NK-92 treated with Interleukin-12 subunit alpha and Interleukin-12 subunit beta, amount 100 ng/mL, for 24 hours (cell line): ENCODE measurements at regions not wholly inside any gene's neighbourhood (a gene's known extent, or its start where the extent isn't known, plus 50 kb on each side); places are given as distances from the start of the nearest gene placed in this dataset.

Source experiments
- DNase-seq: peaks from one replicate; lab custom pipeline; 2025; lab: John Stamatoyannopoulos, UW

DNA sequence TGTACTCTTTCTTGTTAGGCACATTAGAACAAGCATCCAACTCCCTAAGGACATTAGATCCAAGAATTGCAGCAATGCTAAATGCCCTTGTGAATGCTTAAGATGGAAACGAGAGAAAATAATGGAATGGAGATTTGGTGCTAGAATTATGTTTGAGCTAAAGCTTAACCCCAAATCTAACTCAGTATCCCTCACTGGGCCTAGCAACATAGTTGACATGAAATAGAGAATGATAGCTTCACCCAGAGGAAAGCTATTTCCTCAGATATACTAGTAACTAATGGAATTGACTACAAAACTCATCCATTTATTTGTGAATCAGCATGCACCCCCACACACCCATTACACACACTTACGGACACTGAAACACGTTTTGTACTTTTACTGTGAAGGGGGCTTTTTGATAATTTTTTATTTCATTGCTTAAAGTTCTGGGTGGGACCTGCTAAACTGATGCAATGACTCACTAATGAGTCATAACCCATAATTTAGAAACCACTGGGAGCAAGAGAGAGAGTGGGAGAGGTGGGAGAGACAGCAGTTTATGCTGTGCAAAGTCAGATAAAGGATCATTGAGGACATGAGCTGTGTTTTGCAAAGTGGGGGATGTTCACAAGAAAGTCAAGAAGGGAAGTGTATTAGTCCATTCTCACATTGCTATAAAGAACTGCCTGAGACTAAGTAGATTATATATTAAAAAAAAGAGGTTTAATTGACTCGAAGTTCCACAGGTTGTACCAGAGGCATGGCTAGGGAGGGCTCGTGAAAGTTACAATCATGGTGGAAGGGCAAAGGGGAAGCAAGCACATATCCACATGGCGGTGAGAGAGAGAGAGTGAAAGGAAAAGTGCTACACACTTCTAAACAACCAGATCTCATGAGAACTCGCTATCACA lies 382.7 kb downstream of the SFMBT2 start:
- no peak for DNase-seq

GRCh38 chr10:7027237-7027912 lies 383.5 kb downstream of the SFMBT2 start:
- no peak for DNase-seq

GRCh38 chr10:7026818-7027217 lies 384.0 kb downstream of the SFMBT2 start:
- DNase-seq, result no peak

GRCh38 chr10:7025296-7025695 lies 385.5 kb downstream of the SFMBT2 start:
- no peak for DNase-seq

- no peak for DNase-seq
Measured at GRCh38 chr10:7015457-7015856, 395.4 kb downstream of the SFMBT2 start.

DNA sequence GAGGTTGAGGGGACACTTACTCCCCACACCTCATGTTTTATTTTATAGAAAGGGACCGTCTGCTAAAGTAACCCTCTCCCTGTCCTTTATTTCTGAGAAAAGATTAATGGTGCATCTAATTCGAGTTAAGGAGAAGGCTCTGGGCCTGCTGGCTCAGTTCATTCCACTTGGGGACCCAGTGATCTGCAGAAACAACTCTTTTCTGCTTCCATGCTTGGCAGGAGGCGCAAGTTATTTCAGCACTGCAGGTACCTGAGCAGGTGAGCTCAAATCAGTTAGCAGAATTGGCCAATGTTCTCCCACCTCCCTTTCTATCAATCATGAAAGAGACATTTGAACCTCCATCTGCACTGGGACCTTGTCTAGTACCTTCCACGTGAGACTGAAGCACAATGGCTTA lies 396.1 kb downstream of the SFMBT2 start:
- DNase-seq, result no peak

DNA sequence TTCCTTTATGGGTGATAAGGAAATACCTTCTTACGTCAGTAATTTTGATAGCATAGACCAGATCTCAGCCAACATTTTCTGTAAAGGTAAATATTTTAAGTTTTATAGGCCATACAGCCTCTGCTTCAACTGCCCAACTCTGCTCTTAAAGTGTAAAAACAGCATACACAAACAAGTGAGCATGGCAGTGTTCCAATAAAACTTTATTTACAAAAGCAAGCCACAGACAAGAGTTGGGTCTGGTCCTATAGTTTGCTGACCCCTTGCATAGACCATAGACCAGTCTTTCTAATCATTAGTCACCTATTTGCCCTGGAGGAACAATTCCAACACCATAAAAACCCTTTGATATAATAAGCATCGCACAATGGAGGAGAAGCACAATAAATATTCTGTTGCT lies 398.8 kb downstream of the SFMBT2 start:
- no peak for DNase-seq

- no peak for DNase-seq
Measured at GRCh38 chr10:7008645-7009044, 402.2 kb downstream of the SFMBT2 start.

GRCh38 chr10:7007600-7008190 lies 403.1 kb downstream of the SFMBT2 start:
- no peak for DNase-seq

DNA sequence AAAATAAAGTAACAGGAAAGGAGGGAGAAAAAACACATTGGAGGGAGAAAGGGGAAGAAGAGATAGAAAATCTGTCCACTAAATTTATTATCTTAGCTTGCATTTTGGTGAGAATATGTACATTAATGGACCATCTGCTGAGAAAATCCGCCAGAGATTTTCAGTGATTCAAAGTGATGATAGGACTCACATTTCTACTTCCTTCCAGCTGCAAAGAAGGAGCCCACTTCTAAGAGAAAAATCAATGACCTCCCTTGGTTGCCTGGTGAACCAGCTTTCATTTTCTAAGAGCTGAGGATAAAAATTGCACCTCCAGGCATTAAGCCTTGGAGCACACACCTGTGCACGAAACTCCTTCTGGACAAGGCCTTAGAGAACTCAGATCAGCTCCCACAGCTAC lies 404.3 kb downstream of the SFMBT2 start:
- DNase-seq, result no peak

DNA sequence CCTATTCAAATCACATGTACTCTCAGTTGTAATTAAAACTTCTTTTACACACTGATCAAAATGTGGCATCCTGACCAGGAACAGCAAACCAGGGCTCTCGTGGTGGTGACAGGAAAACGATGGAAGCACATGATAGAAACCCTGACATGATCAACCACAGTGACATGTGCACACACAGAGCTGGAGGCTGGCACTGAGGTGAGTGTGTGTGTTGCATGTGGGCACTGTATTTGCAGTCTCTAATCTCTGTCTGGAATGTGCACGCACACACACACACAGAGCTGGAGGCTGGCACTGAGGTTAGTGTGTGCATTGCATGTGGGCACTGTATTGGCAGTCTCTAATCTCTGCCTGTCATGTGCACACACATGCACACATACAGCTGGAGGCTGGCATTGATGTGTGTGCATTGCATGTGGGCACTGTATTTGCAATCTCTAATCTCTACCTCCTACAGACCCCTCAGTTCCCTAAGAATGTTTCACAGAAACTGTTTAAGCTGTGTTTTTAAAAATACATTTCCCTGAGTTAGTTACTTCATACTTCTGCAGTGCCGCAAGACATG lies 406.9 kb downstream of the SFMBT2 start:
- DNase-seq, result no peak

DNA sequence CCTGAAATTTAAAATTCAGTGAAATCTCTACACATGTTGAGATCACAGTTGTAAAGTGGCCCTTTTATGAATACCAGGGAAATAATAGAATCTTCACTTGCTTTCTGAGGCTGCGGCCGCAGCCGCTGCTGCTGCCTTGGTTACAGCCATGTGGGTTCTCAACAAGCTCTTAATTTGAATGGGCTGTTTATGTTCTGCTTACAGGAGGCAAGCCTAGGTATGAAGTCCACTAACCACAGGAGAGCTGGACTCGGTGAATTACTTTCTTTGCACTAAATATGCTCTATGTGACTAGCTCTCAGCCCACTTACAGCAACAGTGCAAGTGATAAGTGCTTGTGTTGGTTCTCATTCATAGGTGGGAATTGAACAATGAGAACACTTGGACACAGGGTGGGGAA lies 410.8 kb downstream of the SFMBT2 start:
- DNase-seq, result no peak

- DNase-seq, result no peak
Measured at GRCh38 chr10:6999232-6999925, 411.5 kb downstream of the SFMBT2 start.

GRCh38 chr10:6997509-6997908 lies 413.3 kb downstream of the SFMBT2 start:
- no peak for DNase-seq

DNA sequence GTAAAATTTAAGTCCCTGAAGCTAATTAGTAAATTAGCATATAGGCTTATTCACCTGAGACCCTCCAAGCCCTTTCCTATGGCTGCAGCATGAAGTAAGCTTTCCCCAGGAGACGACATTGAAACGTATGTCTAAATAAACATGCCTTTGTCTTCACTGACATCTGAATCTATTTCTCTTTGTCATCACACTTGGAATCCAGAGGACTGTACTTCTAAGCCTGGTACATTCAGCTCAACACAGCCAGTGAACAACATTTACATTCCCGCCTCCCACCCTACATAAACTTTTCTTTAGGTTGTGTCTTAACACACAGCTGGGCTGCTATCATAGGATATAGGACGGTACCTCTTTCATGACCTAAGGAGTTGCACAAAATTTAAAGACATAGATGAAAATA lies 414.4 kb downstream of the SFMBT2 start:
- no peak for DNase-seq

DNA sequence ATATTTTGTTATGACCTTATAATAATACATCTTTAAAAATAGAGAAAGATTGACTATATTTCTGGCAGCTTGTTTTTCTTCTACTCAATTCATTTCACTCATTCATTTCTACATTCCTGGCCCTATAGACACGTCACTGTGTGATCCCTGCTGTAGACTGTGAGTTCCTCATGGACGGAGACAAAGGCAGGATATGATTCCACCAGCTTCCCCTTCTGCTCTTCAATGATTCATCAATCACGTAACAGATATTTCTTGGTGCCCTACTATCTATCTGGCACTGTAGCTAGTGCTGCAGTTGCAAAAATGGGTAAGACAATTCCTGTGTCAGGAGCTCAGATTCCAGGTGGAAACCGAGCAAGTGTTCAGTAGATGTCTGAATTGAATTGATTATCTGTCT lies 415.0 kb downstream of the SFMBT2 start:
- DNase-seq, result no peak

- no peak for DNase-seq
Measured at GRCh38 chr10:6995341-6995740, 415.3 kb upstream of the PRKCQ start.

DNA sequence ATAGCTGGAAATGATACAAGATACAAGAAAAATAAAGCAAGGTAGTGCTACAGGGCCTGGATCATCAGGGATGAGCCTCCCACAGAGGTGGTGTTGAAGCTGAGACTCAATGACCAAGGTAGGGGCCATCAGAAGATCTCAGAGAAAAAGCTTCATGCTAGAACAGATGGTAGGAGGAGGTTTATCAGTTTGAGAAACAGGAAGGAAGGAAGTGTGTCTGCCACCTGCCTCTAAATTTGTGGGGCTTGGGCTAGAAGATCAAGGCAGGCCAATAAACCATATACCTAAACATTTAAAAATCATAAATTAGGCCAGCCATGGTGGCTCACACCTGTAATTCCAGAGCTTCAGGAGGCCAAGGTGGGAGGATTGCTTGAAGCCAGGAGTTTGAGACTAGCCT lies 410.8 kb upstream of the PRKCQ start:
- DNase-seq, result no peak

- no peak for DNase-seq
Measured at GRCh38 chr10:6988654-6989053, 408.6 kb upstream of the PRKCQ start.

DNA sequence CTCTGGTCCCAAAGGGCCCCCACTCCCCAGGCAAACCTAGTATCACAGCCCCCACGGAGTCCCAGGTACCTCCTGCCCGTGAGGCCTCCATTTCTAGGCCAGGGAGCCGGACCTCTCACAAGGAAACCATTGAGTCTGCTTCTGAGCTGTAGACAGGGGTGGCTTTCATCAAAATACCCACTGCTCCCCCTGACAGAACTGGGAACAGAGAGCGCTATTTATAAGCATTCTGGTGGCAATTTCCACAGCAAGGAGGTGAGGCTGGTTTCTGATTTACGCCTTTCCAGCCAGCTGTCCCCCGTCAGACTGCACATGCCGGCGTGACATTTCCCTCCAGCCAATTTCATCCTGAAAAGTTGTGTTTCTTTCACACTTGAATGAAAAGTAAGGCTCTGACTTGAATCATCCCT lies 407.5 kb upstream of the PRKCQ start:
- no peak for DNase-seq

- DNase-seq, result no peak
Measured at GRCh38 chr10:6986927-6987326, 406.9 kb upstream of the PRKCQ start.

GRCh38 chr10:6985644-6986043 lies 405.6 kb upstream of the PRKCQ start:
- no peak for DNase-seq
